Thyroid gland (tissue), 4 donors: ENCODE measurements at regions not wholly inside any gene's neighbourhood (a gene's known extent, or its start where the extent isn't known, plus 50 kb on each side); places are given as distances from the start of the nearest gene placed in this dataset.

Experiments
- POLR2A ChIP-seq, 2 donors: fragments of 450-650 bp; IDR thresholded peaks; one replicate each; pipeline ENCODE4 v1.6.1; 2017; ENCODE audit warnings: antibody characterized with exemption in 2 of 2, mild to moderate bottlenecking in 2 of 2, moderate library complexity in 1 of 2
- TF ChIP-seq, protein P1 (sequence below), 6 experiments: fragments of 200-600 bp in 3 of 6; fragments of 450-650 bp in 3 of 6; sonication (generic) in 3 of 6; IDR thresholded peaks; one replicate each; pipeline ENCODE4 v1.5.1; 2016 to 2019; ENCODE audit warnings: antibody characterized with exemption in 6 of 6, mild to moderate bottlenecking in 2 of 6, inconsistent platforms in 1 of 6, moderate library complexity in 1 of 6

DNA sequence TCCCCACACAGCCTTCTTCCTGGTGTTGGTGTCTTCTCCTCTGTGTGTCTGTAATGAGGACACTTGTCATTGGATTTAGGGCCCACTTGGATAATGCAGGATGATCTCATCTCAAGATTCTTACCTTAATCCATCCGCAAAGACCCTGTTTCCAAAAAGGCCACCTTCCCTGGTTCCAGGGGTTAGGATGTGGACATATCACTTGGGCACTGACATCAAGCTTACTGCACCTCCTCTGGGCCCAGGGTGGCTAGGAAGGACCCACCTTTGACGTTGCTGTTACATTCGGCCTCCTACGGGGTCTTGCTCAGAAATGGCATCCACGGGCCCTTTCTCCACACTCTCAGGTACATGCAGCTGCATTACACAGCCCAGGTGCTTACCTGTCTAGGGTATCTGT lies 535.9 kb downstream of the BRD1 start:
- TF ChIP-seq, protein P1, sequence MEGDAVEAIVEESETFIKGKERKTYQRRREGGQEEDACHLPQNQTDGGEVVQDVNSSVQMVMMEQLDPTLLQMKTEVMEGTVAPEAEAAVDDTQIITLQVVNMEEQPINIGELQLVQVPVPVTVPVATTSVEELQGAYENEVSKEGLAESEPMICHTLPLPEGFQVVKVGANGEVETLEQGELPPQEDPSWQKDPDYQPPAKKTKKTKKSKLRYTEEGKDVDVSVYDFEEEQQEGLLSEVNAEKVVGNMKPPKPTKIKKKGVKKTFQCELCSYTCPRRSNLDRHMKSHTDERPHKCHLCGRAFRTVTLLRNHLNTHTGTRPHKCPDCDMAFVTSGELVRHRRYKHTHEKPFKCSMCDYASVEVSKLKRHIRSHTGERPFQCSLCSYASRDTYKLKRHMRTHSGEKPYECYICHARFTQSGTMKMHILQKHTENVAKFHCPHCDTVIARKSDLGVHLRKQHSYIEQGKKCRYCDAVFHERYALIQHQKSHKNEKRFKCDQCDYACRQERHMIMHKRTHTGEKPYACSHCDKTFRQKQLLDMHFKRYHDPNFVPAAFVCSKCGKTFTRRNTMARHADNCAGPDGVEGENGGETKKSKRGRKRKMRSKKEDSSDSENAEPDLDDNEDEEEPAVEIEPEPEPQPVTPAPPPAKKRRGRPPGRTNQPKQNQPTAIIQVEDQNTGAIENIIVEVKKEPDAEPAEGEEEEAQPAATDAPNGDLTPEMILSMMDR (IDR thresholded peaks at IDR 0.05) = no peak
- no peak for TF ChIP-seq POLR2A (IDR thresholded peaks at IDR 0.05)
